22Rv1 (cell line): ENCODE measurements at regions not wholly inside any gene's neighbourhood (a gene's known extent, or its start where the extent isn't known, plus 50 kb on each side); places are given as distances from the start of the nearest gene placed in this dataset.

Source experiments
- ZFX ChIP-seq: fragments of 450-650 bp; IDR thresholded peaks from 2 replicates; pipeline ENCODE4 v1.6.1; 2017; ENCODE audit warnings: antibody characterized with exemption, borderline replicate concordance
- TF ChIP-seq, protein P1 (sequence below): fragments of 450-650 bp; IDR thresholded peaks from 2 replicates; pipeline ENCODE4 v1.5.1; 2017; ENCODE audit warnings: mild to moderate bottlenecking

DNA sequence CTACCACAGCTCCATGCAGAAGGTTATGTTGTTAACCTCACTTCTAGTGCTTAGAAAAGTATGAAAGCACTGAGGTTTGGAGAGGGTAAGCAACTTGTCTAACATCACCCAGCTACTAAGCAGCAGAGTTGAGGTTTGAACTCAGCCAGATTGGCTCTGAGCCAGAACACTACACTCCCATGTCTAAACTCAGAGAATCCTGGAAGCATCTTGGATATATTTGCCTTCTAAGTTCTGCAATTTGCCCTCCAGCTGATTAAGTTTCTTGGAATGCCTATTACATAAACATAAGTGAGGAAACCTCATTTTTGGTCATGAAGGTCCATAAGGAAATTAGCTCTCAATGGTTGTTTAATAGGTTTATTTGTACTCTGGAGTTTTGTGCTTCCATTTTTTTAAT is 78.1 kb upstream of the PHYHIPL start:
- TF ChIP-seq, protein P1, sequence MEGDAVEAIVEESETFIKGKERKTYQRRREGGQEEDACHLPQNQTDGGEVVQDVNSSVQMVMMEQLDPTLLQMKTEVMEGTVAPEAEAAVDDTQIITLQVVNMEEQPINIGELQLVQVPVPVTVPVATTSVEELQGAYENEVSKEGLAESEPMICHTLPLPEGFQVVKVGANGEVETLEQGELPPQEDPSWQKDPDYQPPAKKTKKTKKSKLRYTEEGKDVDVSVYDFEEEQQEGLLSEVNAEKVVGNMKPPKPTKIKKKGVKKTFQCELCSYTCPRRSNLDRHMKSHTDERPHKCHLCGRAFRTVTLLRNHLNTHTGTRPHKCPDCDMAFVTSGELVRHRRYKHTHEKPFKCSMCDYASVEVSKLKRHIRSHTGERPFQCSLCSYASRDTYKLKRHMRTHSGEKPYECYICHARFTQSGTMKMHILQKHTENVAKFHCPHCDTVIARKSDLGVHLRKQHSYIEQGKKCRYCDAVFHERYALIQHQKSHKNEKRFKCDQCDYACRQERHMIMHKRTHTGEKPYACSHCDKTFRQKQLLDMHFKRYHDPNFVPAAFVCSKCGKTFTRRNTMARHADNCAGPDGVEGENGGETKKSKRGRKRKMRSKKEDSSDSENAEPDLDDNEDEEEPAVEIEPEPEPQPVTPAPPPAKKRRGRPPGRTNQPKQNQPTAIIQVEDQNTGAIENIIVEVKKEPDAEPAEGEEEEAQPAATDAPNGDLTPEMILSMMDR: no peak
- TF ChIP-seq ZFX: no peak
